Thoracic aorta (tissue), 2 donors: ENCODE measurements at regions not wholly inside any gene's neighbourhood (a gene's known extent, or its start where the extent isn't known, plus 50 kb on each side); places are given as distances from the start of the nearest gene placed in this dataset.
"Not testable (repeated sequence)": the region's sequence is repeated elsewhere in the genome, so short reads cannot be mapped to it uniquely, and the experiment has no call there.

Source experiments
- ATAC-seq: fragments of 150-250 bp; one replicate; pipeline ENCODE4 v1.8.0; 2017; ENCODE audit warnings: low read depth; ENCODE audit not compliant: insufficient number of reproducible peaks, low FRiP score
- DNase-seq: peaks from one replicate; pipeline ENCODE4 v3.0.0-alpha.2; 2020; ENCODE audit warnings: low spot score
- H3K27ac ChIP-seq, 2 donors: fragments of 200-600 bp; sonication (generic); 1 replicate in 1 of 2; 2 replicates in 1 of 2; pipeline ENCODE4 v1.5.1; 2016; ENCODE audit warnings: mild to moderate bottlenecking in 2 of 2, moderate library complexity in 2 of 2
- H3K27me3 ChIP-seq: fragments of 200-600 bp; sonication (generic); replicated peaks from 2 replicates; pipeline ENCODE4 v1.6.0; 2016; ENCODE audit warnings: mild to moderate bottlenecking; ENCODE audit not compliant: insufficient read depth
- H3K36me3 ChIP-seq: fragments of 200-600 bp; sonication (generic); one replicate; pipeline ENCODE4 v1.5.1; 2016
- H3K4me1 ChIP-seq, 2 donors: fragments of 200-600 bp; sonication (generic); 1 replicate in 1 of 2; 2 replicates in 1 of 2; pipeline versions ENCODE4 v1.5.1 to v1.6.0; 2016; ENCODE audit warnings: low read depth in 2 of 2, mild to moderate bottlenecking in 1 of 2; ENCODE audit not compliant: control insufficient read depth in 1 of 2
- H3K4me3 ChIP-seq: fragments of 200-600 bp; sonication (generic); 2 replicates; pipeline ENCODE4 v1.5.1; 2016; ENCODE audit warnings: mild to moderate bottlenecking
- H3K9me3 ChIP-seq: fragments of 200-600 bp; sonication (generic); 2 replicates; pipeline ENCODE4 v1.5.1; 2016
- TF ChIP-seq, protein P1 (sequence below): fragments of 200-600 bp; sonication (generic); IDR thresholded peaks from one replicate; pipeline ENCODE4 v1.5.1; 2019; ENCODE audit warnings: antibody characterized with exemption

DNA sequence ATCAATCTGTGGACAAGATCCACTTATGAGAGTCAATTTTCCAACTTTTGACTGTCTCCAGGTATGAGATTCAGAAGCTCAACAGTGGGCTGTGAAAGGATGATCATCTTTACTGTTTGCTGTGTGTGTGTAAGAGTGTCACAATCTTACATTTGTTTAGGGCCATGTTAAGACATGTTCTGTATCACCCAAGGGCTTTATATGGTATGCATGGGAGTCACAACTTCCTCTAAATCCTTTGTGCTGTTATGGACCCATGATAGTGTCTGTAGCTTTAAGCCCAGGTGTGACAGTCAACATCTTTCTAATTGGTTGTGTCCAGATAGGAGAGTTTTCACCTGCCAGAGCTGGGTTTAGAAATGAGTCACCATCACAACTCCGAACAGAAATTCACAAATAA, 70.2 kb downstream of the ZNF726 start:
- H3K27me3 ChIP-seq, H3K36me3 ChIP-seq, H3K9me3 ChIP-seq, DNase-seq, ATAC-seq, H3K4me1 ChIP-seq, H3K4me3 ChIP-seq, H3K27ac ChIP-seq: not testable (repeated sequence)

DNA sequence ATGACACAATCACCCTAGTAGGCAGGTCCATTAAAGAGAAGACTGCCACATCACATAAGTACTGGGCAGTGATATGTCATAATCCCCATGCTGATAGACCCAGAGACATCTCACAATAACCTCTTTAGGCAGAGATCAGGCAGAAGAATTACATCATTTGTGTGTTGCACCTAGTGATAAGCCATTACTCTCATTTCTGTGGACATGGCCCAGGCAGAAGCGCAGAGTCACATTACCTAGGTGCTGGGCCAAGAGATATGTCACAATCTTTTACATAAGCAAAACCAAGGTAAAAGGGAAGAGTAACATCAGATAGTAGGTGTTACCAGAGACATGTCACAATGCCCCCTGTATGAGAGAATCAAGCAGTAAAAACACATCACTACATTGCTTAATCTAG, 71.9 kb downstream of the ZNF726 start:
- H3K27ac ChIP-seq: no peak overlapping the region
- H3K9me3 ChIP-seq: no peaks in the 10 kb centered on the region
- TF ChIP-seq, protein P1, sequence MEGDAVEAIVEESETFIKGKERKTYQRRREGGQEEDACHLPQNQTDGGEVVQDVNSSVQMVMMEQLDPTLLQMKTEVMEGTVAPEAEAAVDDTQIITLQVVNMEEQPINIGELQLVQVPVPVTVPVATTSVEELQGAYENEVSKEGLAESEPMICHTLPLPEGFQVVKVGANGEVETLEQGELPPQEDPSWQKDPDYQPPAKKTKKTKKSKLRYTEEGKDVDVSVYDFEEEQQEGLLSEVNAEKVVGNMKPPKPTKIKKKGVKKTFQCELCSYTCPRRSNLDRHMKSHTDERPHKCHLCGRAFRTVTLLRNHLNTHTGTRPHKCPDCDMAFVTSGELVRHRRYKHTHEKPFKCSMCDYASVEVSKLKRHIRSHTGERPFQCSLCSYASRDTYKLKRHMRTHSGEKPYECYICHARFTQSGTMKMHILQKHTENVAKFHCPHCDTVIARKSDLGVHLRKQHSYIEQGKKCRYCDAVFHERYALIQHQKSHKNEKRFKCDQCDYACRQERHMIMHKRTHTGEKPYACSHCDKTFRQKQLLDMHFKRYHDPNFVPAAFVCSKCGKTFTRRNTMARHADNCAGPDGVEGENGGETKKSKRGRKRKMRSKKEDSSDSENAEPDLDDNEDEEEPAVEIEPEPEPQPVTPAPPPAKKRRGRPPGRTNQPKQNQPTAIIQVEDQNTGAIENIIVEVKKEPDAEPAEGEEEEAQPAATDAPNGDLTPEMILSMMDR: no peak
- no peak overlapping the region for H3K4me3 ChIP-seq
- H3K27me3 ChIP-seq: no peaks in the 10 kb centered on the region
- ATAC-seq (no peak), DNase-seq (no peak)
- H3K4me1 ChIP-seq: no peaks in the 10 kb centered on the region
- no peaks in the 10 kb centered on the region for H3K36me3 ChIP-seq

DNA sequence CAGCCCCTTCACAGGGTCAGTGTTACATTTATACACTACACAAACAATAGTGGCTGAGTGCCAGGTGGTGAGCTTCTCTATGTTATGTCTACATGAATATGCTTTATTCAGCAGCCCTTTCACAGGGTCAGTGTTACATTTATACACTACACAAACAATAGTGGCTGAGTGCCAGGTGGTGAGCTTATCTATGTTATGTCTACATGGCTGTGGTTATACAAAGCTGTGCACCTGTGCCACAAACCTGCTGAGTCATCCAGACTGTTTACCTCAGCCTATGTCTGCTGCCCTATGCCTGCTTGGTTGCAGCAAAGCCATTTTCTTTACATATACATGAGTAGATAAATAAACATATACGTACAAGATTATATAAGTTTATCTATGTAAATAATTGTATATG, 76.5 kb downstream of the ZNF726 start:
- ATAC-seq: no peak
- TF ChIP-seq, protein P1: no peak

DNA sequence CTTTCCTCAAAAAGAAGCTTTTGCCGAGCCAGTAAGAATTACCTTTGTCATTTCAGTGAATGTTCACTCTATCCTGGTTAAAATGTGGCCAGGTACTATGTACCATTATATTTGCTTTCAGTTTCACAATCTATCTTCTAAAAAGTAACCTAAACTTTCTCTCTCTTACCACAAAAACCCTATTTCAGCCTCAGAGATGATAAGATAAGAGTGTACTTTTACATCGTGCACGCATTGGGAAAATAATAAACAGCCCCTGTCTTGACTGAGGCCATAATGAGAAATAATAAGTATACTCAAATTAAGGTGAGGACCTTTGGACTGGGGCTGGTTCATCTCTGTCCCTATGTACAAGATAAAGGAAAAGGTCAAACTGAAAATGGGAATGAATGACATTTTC, 77.7 kb downstream of the ZNF726 start:
- Histone ChIP-seq H3K4me3 (no peak overlapping the region), H3K27me3 (no peaks in the 10 kb centered on the region), H3K9me3 (no peaks in the 10 kb centered on the region), H3K27ac (no peak overlapping the region), H3K4me1 (no peaks in the 10 kb centered on the region), H3K36me3 (no peaks in the 10 kb centered on the region)
- no peak for ATAC-seq
- no peak for DNase-seq
- TF ChIP-seq, protein P1: no peak

More for the DNA sequence above, 76.5 kb downstream of the ZNF726 start:
- Histone ChIP-seq H3K27me3 (no peaks in the 10 kb centered on the region), H3K4me1 (no peaks in the 10 kb centered on the region), H3K9me3 (no peaks in the 10 kb centered on the region), H3K4me3 (no peak overlapping the region), H3K27ac (no peak overlapping the region), H3K36me3 (no peaks in the 10 kb centered on the region)
- DNase-seq: no peak

DNA sequence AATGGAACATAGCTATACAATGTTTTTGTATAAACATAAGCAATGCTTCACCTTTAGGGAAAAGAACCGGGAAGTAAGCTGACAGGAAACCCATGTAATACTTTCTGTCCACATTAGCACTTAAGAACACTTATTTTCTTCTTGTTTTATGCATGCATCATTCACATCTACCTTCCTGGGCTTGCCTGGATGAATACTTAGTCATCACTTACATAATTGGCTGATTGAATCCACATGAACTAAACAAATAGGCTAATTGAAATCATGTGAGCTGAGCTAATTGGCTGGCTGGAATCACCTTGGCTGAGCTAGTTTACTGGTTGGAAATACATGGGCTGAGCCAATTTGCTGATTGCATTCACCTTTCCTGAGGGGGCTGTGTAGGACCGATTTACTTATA, 78.8 kb downstream of the ZNF726 start:
- no peak for DNase-seq
- no peaks in the 10 kb centered on the region for H3K36me3 ChIP-seq
- no peak overlapping the region for H3K27ac ChIP-seq
- TF ChIP-seq, protein P1: no peak
- no peak for ATAC-seq
- no peaks in the 10 kb centered on the region for H3K4me1 ChIP-seq
- H3K4me3 ChIP-seq: no peak overlapping the region
- H3K27me3 ChIP-seq: no peaks in the 10 kb centered on the region
- no peaks in the 10 kb centered on the region for H3K9me3 ChIP-seq

DNA sequence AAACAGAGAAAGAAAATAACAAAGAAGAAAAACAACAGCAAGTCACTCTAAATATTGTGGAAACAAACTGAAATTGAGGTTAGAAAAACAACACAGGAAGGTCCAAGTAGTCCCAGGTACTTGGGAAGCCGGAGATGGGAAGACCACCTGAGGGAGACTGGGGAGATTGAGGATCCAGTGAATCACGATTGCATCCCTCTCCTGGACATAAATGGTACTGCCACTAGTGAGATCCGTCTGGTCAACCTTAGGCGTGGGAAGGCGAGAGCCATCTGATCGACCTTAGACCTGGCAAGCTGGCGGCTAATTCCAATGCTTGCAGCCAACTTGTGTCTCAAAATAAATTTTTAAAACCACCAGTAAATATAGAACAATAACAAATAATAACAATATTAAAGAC, 81.9 kb downstream of the ZNF726 start:
- Histone ChIP-seq H3K9me3 (no peaks in the 10 kb centered on the region), H3K27ac (no peak overlapping the region), H3K4me3 (no peak overlapping the region), H3K4me1 (no peaks in the 10 kb centered on the region), H3K27me3 (no peaks in the 10 kb centered on the region), H3K36me3 (no peaks in the 10 kb centered on the region)
- DNase-seq: no peak
- ATAC-seq: no peak
- TF ChIP-seq, protein P1: no peak
